ENCODE measurements at regions not wholly inside any gene's neighbourhood (a gene's known extent, or its start where the extent isn't known, plus 50 kb on each side); places are given as distances from the start of the nearest gene placed in this dataset.

GRCh38 chr10:131446171-131446570 is 134.7 kb upstream of the TCERG1L start:
- no peak for DNase-seq

GRCh38 chr10:131448171-131448570 is 136.7 kb upstream of the TCERG1L start:
- DNase-seq: no peak

- no peak for DNase-seq
Observed at GRCh38 chr10:131448883-131449282, 137.4 kb upstream of the TCERG1L start.

- DNase-seq: no peak
Observed at GRCh38 chr10:131450216-131450765, 138.8 kb upstream of the TCERG1L start.

GRCh38 chr10:131451407-131452015 is 140.0 kb upstream of the TCERG1L start:
- no peak for DNase-seq

GRCh38 chr10:131452926-131453720 is 141.6 kb upstream of the TCERG1L start:
- DNase-seq: peak; percentile 38

GRCh38 chr10:131453721-131454634 is 142.5 kb upstream of the TCERG1L start:
- DNase-seq: no peak

- DNase-seq: no peak
Observed at GRCh38 chr10:131456411-131456810, 144.9 kb upstream of the TCERG1L start.

- no peak for DNase-seq
Observed at GRCh38 chr10:131461093-131461492, 149.6 kb upstream of the TCERG1L start.

GRCh38 chr10:131464789-131465188 is 153.3 kb upstream of the TCERG1L start:
- DNase-seq: no peak

- no peak for DNase-seq
Observed at GRCh38 chr10:131469551-131469950, 158.0 kb upstream of the TCERG1L start.

- no peak for DNase-seq
Observed at GRCh38 chr10:131473645-131474044, 162.1 kb upstream of the TCERG1L start.

GRCh38 chr10:131474416-131474815 is 162.9 kb upstream of the TCERG1L start:
- DNase-seq: no peak

GRCh38 chr10:131475043-131475442 is 163.5 kb upstream of the TCERG1L start:
- no peak for DNase-seq

- no peak for DNase-seq
Observed at GRCh38 chr10:131475803-131476202, 164.3 kb upstream of the TCERG1L start.

- peak; percentile 11 for DNase-seq
Observed at GRCh38 chr10:131477457-131478121, 166.1 kb upstream of the TCERG1L start.

- no peak for DNase-seq
Observed at GRCh38 chr10:131478377-131478989, 167.0 kb upstream of the TCERG1L start.

- no peak for DNase-seq
Observed at GRCh38 chr10:131480066-131480465, 168.5 kb upstream of the TCERG1L start.

GRCh38 chr10:131480861-131481260 is 169.3 kb upstream of the TCERG1L start:
- DNase-seq: no peak

- no peak for DNase-seq
Observed at GRCh38 chr10:131485732-131486131, 174.2 kb upstream of the TCERG1L start.

- DNase-seq: no peak
Observed at GRCh38 chr10:131487822-131488221, 176.3 kb upstream of the TCERG1L start.

- DNase-seq: no peak
Observed at GRCh38 chr10:131490991-131491594, 179.6 kb upstream of the TCERG1L start.

All from DMS153 (cell line).